ENCODE measurements at regions not wholly inside any gene's neighbourhood (a gene's known extent, or its start where the extent isn't known, plus 50 kb on each side); places are given as distances from the start of the nearest gene placed in this dataset.

GRCh38 chr17:79520167-79521165, 90.4 kb downstream of the RBFOX3 start:
- no peak for DNase-seq

GRCh38 chr17:79519601-79520000, 91.2 kb downstream of the RBFOX3 start:
- DNase-seq, result no peak

GRCh38 chr17:79518585-79519523, 92.0 kb downstream of the RBFOX3 start:
- DNase-seq, result no peak

- no peak for DNase-seq
Observed at GRCh38 chr17:79517827-79518584, 92.8 kb downstream of the RBFOX3 start.

GRCh38 chr17:79515646-79516571, 94.9 kb downstream of the RBFOX3 start:
- DNase-seq, result no peak

- DNase-seq, result no peak
Observed at GRCh38 chr17:79515110-79515509, 95.7 kb downstream of the RBFOX3 start.

- DNase-seq, result no peak
Observed at GRCh38 chr17:79513820-79514535, 96.9 kb downstream of the RBFOX3 start.

- no peak for DNase-seq
Observed at GRCh38 chr17:79513206-79513605, 97.6 kb downstream of the RBFOX3 start.

GRCh38 chr17:79511471-79511870, 99.4 kb downstream of the RBFOX3 start:
- DNase-seq, result no peak

- DNase-seq, result no peak
Observed at GRCh38 chr17:79510071-79510470, 100.8 kb downstream of the RBFOX3 start.

- no peak for DNase-seq
Observed at GRCh38 chr17:79509490-79509889, 101.4 kb downstream of the RBFOX3 start.

GRCh38 chr17:79509008-79509407, 101.8 kb downstream of the RBFOX3 start:
- DNase-seq, result no peak

- DNase-seq, result no peak
Observed at GRCh38 chr17:79508291-79508716, 102.5 kb downstream of the RBFOX3 start.

- no peak for DNase-seq
Observed at GRCh38 chr17:79506955-79507354, 103.9 kb downstream of the RBFOX3 start.

GRCh38 chr17:79506150-79506870, 104.5 kb downstream of the RBFOX3 start:
- no peak for DNase-seq

GRCh38 chr17:79505199-79505598, 105.7 kb downstream of the RBFOX3 start:
- DNase-seq, result no peak

- no peak for DNase-seq
Observed at GRCh38 chr17:79504181-79504605, 106.7 kb downstream of the RBFOX3 start.

GRCh38 chr17:79503126-79503839, 107.6 kb downstream of the RBFOX3 start:
- no peak for DNase-seq

GRCh38 chr17:79501910-79502309, 108.9 kb downstream of the RBFOX3 start:
- DNase-seq, result no peak
